ENCODE measurements at regions not wholly inside any gene's neighbourhood (a gene's known extent, or its start where the extent isn't known, plus 50 kb on each side); places are given as distances from the start of the nearest gene placed in this dataset.
"Not testable (repeated sequence)": the region's sequence is repeated elsewhere in the genome, so short reads cannot be mapped to it uniquely, and the experiment has no call there.

GRCh38 chr3:124322966-124323365 is 331.0 kb upstream of the ROPN1 start:
- peak; percentile 28 for DNase-seq

- DNase-seq, result no peak
Observed at GRCh38 chr3:124325248-124325647, 333.3 kb upstream of the ROPN1 start.

- DNase-seq, result no peak
Observed at GRCh38 chr3:124329723-124330122, 337.8 kb upstream of the ROPN1 start.

- DNase-seq, result no peak
Observed at GRCh38 chr3:124333931-124334640, 342.2 kb upstream of the ROPN1 start.

- no peak for DNase-seq
Observed at GRCh38 chr3:124336067-124336656, 344.2 kb upstream of the ROPN1 start.

GRCh38 chr3:124345845-124346244 is 353.9 kb upstream of the ROPN1 start:
- DNase-seq, result no peak

GRCh38 chr3:124346487-124346886 is 354.6 kb upstream of the ROPN1 start:
- no peak for DNase-seq

GRCh38 chr3:124347418-124347817 is 355.5 kb upstream of the ROPN1 start:
- DNase-seq, result no peak

GRCh38 chr3:124348555-124348954 is 356.6 kb upstream of the ROPN1 start:
- DNase-seq, result not testable (repeated sequence)

- DNase-seq, result no peak
Observed at GRCh38 chr3:124351430-124352148, 359.7 kb upstream of the ROPN1 start.

GRCh38 chr3:124352149-124352539 is 360.2 kb upstream of the ROPN1 start:
- no peak for DNase-seq

GRCh38 chr3:124353691-124354090 is 361.8 kb upstream of the ROPN1 start:
- DNase-seq, result no peak

GRCh38 chr3:124354150-124354549 is 362.2 kb upstream of the ROPN1 start:
- DNase-seq, result no peak

GRCh38 chr3:124358156-124358555 is 366.2 kb upstream of the ROPN1 start:
- DNase-seq, result no peak

GRCh38 chr3:124360155-124360554 is 368.2 kb upstream of the ROPN1 start:
- DNase-seq, result no peak

GRCh38 chr3:124360563-124360962 is 368.6 kb upstream of the ROPN1 start:
- no peak for DNase-seq

- DNase-seq, result no peak
Observed at GRCh38 chr3:124361566-124361965, 368.7 kb upstream of the UMPS start.

- no peak for DNase-seq
Observed at GRCh38 chr3:124362455-124362854, 367.8 kb upstream of the UMPS start.

- DNase-seq, result no peak
Observed at GRCh38 chr3:124363476-124363875, 366.8 kb upstream of the UMPS start.

GRCh38 chr3:124364317-124365020 is 365.8 kb upstream of the UMPS start:
- DNase-seq, result no peak

GRCh38 chr3:124366655-124367054 is 363.6 kb upstream of the UMPS start:
- DNase-seq, result not testable (repeated sequence)

GRCh38 chr3:124372775-124373174 is 357.5 kb upstream of the UMPS start:
- DNase-seq, result no peak

GRCh38 chr3:124373524-124373923 is 356.7 kb upstream of the UMPS start:
- DNase-seq, result no peak

- no peak for DNase-seq
Observed at GRCh38 chr3:124374583-124374982, 355.7 kb upstream of the UMPS start.
